ENCODE measurements at regions not wholly inside any gene's neighbourhood (a gene's known extent, or its start where the extent isn't known, plus 50 kb on each side); places are given as distances from the start of the nearest gene placed in this dataset.

DNA sequence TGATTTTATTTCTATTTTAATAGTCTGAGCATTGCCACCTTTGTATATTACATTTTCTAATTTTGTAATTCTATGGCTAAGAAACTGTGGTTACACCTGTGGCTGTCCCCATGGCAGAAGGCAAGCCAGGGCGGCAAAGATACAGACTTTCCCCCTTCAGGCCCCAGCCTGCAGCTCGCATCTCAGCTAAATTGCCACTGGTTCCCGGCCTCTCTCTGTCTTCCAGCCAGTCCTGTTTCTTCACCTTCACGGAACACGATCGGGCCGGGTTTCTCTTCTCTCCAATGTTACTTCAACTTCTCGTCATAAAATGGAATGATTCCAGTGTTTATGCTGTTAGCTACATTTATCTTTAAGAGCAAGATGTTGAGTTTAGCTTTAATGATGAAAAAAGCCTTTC is 124.5 kb upstream of the ZNF507 start:
- no peak for DNase-seq

- DNase-seq: no peak
Observed at GRCh38 chr19:32222556-32222955, 122.9 kb upstream of the ZNF507 start.

- DNase-seq: no peak
Observed at GRCh38 chr19:32223106-32223505, 122.3 kb upstream of the ZNF507 start.

DNA sequence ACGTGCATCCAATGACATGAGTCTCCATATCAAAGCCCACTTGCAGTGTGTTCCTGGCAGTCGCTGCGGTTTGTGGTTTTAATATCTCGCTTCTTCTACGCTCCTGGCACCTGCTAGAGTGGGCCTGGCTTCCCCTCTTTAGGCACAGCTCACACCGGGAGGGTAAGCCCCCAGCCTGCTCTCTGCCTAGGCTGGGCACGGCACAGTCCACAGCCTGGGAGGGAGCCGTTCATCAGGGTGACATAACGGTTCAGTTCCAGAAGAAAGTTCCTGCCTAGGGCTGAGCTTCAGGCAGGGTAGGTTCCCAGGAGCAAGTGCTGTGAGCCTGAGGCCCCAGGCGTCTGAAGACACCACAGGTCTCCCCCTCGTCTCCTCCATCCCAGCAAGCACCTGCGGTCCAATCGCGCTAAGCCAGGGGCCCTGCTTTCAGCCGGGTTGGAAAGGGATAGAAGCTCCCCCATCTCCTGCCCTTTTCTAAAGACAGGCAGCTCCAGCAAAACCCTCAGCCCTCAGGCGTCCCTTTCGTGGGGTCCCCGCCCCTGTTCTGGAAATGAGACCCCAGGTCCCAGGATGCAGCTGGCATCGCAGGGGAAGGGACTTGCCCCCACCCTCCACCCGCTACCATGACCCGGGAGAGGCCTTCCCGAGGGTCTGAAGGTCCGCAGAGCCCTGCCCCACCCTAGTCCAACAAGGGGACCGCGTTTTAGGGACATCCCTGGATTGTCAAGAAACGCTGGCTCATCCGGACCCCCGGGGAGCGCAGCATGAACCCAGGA is 121.6 kb upstream of the ZNF507 start:
- no peak for DNase-seq

GRCh38 chr19:32224371-32225244 is 120.8 kb upstream of the ZNF507 start:
- DNase-seq: no peak

GRCh38 chr19:32227561-32228165 is 117.7 kb upstream of the ZNF507 start:
- DNase-seq: no peak

DNA sequence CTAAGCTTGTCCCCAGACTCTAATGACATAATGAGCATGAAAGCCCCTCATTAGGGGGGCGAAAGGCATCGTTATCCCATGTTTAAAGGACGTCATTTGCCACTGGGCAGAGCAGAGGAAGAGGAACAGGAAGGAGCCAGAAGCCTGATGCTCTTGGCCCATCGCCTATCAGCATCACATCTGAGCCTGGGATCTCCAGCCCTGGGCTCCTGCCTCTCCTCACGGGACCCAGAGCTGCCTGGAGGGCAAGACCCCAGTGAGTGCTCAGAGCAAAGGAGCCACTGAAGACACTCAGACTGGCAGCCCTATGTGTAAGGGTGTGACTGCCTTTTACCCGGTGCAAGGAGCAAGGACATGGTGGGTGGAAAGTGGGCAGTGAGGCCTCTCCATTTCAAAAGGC is 115.0 kb upstream of the ZNF507 start:
- no peak for DNase-seq

DNA sequence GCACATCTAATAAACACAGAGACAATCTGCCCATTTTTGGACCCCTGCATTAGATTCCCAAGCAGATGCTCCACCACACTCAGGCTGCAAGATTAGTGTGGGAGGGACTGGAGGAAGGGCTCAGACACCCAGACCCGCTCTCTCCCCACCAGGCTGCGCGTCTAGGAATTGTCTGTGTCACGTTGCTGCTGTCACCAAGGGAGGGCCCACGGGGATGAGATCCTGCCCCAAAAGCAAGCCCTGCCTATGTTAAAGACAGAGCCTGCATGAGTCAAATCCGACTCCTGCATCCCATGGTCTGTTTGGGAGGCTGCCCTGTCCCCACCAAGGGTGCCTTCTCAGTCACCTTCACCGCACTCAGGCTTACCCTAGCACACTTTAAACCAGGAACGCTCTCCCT is 114.4 kb upstream of the ZNF507 start:
- DNase-seq: no peak

DNA sequence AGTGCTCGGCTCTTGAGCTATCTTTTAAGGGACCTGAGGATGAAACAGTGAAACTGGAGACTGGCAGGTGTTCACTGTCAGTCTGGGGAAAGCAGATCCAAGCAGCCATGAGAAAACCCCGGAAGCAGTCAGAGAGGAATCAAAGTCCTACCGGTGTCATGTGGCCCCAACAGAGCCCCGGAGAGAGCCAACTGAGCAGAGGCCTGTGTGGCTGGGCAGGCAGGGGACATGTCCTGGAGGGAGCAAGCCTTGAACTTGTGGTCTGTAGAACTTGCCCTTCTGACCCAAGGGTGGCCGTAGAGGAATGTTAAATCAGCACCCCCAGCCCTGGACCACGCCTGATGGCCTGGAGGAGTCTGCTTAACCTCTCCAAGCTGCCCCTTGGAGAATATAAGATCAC is 113.7 kb upstream of the ZNF507 start:
- no peak for DNase-seq

- no peak for DNase-seq
Observed at GRCh38 chr19:32232449-32232848, 113.0 kb upstream of the ZNF507 start.

- no peak for DNase-seq
Observed at GRCh38 chr19:32233091-32233490, 112.3 kb upstream of the ZNF507 start.

- no peak for DNase-seq
Observed at GRCh38 chr19:32233885-32234284, 111.5 kb upstream of the ZNF507 start.

DNA sequence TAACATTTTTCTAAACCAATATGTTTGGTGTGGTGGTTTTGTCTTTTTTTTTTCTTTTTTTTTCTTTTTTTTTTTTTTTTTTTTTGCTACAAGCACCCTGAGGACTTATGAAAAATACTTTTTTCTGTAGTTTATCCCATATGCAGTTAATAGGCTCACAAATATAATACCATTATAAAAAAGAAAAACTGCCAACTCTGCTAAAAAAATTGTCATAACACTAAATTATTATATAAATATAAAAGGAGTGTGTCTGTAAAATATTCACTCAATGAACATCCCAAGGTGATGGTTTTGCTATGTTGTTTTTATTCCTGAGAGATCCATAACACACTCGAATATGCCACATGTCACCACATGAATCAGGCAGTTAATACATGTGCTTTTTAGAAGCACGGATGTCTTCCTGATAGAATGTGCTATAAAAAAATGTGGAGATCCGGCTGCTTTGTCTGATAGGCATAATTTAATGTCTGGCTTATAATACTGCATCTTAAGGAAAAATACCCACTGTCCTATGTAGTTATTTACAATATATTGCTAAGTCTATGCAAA is 110.7 kb upstream of the ZNF507 start:
- no peak for DNase-seq

DNA sequence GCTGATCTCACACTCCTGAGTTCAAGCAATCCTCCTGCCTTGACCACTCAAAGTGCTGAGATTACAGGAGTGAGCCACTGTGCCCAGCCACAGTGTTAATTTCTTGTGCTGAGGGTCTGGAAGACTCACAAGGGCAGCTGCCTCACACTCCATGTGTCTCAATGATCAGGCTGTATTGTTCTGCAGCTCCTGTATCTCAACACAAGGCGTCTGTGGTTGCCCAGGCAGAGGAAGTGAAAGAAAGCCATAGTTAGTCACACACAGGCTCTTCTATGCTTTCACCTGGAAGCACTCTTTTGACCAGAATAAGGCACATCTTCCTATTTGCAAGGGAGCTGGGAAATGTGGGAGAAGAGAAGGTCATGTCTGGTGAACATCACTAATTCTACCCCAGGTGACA is 107.3 kb upstream of the ZNF507 start:
- DNase-seq: no peak

DNA sequence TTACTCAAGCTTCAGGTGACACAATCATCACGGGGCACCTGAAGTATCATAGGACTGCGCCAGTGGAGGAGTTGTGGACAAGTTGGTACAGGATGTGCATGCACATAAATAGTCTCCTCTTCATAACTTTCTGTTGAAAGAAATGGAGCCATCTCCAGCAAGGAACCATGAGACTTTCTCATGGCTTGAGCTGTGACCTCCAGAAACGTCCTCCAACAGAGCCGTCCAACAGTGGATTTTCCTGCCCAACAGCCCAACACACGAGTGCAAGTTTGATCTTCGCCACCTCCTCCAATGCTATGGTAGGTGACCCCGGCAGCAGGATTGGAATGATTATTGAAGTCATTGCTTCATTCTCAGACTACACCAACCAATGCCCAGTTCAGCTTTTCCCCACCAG is 105.1 kb upstream of the ZNF507 start:
- DNase-seq: no peak

DNA sequence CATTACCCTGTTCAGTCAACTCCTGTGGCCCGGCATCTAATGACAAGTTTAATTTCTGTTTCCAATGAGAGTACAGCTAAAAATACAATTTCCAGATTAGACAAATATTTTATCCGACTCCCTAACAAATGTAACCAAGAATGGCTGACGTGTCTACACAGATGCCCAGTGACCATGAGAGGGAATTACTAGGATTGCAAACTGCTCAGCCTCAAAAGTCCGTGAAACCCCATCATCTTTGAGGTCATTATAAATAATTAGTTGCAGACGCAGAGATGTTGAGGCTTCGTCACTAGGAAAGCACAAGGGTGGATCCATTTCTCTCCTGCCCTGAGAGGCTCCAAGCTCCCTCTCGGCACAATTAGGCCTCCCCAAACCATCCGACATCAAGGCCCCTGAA is 104.1 kb upstream of the ZNF507 start:
- no peak for DNase-seq

- DNase-seq: no peak
Observed at GRCh38 chr19:32241932-32242710, 103.3 kb upstream of the ZNF507 start.

GRCh38 chr19:32246006-32246405 is 99.4 kb upstream of the ZNF507 start:
- no peak for DNase-seq

DNA sequence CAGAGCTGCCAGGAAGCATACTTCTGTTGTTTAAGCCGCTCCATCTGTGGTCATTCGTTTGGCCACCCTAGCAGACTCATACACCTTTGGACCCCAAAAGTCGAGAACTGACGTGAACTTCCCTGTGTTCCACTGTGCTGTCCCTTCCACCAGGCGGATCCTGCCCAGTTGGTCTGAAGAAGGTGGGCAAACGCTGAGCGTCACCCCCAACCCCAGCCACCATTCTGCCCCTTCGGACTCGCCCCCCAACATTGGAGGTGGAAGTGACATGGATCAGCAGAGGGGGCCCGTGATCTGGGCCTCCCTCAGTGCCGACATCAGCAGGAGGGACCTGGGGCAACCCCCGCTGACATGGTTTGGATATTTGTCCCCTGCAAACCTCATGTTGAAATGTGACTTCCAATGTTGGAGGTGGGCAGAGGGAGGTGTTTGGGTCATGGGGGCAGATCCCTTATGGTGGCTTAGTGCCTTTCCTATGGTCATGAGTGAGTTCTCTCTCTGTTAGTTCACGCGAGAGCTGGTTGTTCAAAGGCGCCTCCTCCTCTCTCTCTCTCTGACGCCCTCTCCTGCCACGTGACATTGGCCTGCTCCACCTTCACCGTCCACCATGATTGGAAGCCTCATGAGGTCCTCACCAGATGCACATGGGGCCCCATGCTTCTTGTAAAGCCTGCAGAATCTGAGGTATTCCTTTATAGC is 93.6 kb upstream of the ZNF507 start:
- no peak for DNase-seq

DNA sequence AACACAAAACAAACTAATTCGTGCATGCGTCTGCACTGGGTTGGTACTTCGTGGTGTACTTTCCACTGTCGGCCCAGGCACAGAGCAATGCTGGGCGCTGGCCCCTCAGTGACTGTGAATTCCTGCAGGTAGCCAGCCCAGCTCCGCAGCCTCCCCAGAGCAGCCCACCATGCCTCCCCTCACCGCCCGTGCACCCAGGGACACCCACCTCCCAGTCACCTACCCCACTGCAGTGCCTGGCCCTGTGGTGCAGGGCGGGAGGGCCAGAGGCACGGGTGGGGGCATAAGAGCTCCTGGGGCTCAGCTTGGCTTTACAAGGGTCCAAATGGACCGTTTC is 93.1 kb upstream of the ZNF507 start:
- DNase-seq: no peak

DNA sequence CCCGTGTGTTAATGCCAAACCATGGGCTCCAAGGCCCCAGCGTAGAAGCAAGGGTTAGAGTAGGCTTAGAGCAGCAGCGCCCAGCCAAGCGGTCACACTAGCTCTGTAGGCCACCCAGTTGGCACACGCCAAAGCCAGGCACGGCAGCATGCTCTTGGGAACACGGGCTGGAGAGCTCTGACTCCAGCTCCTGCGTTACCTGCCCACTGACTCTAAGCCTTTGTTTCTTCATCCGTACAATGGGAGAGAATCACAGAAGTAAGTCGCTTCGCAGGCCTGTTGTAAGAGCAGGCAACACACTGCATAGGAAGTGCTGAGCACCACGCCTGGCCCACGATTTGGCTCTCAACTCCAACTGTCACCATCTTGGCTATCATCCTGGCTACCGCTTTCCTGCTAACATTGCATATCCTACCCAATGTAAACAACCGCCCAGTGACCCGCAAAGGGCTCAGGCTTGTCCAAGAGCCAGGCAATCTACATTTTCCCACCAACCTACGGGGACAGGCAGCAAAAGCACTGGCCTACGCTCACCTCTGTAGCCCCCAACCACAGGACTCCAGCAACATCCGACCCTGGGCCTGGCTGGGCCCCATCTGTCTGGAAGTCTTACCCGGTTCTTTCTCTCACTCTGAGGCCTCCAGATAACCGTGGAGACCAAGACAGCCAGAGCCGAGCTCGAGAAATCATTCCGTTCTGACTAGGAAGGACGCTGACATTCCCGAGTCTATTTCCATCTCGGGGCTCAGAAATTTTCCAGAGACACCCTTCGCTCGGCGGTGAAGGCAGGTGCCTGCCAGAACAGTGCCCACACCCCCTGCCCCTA is 91.5 kb upstream of the ZNF507 start:
- DNase-seq: no peak
